Epithelial cell of esophagus (primary cell): ENCODE measurements at regions not wholly inside any gene's neighbourhood (a gene's known extent, or its start where the extent isn't known, plus 50 kb on each side); places are given as distances from the start of the nearest gene placed in this dataset.

Experiments
- DNase-seq: peaks from one replicate; pipeline ENCODE4 v3.0.0; 2010; ENCODE audit warnings: low read depth
- H3K4me3 ChIP-seq: 2 replicates; pipeline ENCODE4 v1.5.1; 2011; ENCODE audit warnings: mild to moderate bottlenecking, low read length, control low read depth
- CTCF ChIP-seq: IDR thresholded peaks from 2 replicates; pipeline ENCODE4 v1.5.1; 2011; ENCODE audit warnings: low read depth, mild to moderate bottlenecking, low read length, control low read depth, inconsistent platforms; ENCODE audit not compliant: insufficient read depth; ENCODE audit errors: missing control alignments

DNA sequence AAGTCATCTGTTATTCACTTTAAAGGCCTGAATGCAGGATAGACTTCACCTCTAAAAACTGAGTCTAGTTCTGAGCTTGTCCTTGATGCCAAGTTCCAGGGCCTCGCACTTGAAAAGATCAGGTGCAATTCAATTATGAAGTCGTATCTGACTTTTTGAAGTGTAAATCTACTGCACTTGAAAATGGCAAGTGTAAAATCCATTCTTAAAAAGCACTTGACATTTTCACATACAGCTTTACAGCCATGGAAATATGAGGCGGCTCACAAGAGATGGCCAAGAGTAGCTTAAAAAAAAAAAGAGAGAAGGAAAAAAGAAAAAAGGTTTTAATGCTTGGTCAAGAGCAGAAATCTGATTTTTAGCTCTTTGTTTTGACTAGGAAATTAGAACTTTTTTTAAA lies 172.5 kb downstream of the GXYLT1 start:
- TF ChIP-seq CTCF = no peak
- DNase-seq = no peak
- no peak overlapping the region for H3K4me3 ChIP-seq

GRCh38 chr12:41970744-41971143 lies 173.9 kb downstream of the GXYLT1 start:
- no peak for DNase-seq
- TF ChIP-seq CTCF = no peak
- H3K4me3 ChIP-seq = no peak overlapping the region

- no peak for DNase-seq
- H3K4me3 ChIP-seq = no peak overlapping the region
- no peak for TF ChIP-seq CTCF
Observed at GRCh38 chr12:41968599-41968998, 176.1 kb downstream of the GXYLT1 start.

GRCh38 chr12:41967668-41968500 lies 176.8 kb downstream of the GXYLT1 start:
- TF ChIP-seq CTCF = no peak
- DNase-seq = peak; percentile 8
- H3K4me3 ChIP-seq = no peak overlapping the region

DNA sequence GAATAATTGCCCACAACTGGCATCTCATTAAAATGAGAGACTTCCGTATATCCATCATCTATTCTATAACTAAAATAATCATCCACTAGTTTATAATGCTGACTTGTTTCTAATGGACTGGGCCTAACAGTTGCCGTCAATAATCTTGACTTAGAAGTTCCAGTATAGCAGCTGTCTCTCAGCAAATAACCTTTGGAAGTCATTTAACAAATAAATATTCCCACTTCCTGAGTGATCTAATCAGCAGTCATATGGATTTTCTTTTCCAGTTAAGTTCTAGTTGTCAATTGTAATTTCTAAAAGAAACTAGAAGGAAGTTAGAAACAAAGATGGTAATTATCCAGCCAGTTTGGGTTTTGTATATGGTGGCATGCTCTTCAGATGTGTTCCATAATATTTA lies 177.8 kb downstream of the GXYLT1 start:
- no peak overlapping the region for H3K4me3 ChIP-seq
- no peak for DNase-seq
- no peak for TF ChIP-seq CTCF

- DNase-seq = no peak
- no peak overlapping the region for H3K4me3 ChIP-seq
- TF ChIP-seq CTCF = no peak
Observed at GRCh38 chr12:41966001-41966400, 178.7 kb downstream of the GXYLT1 start.

- no peak overlapping the region for H3K4me3 ChIP-seq
- no peak for DNase-seq
- no peak for TF ChIP-seq CTCF
Observed at GRCh38 chr12:41963398-41963797, 181.3 kb downstream of the GXYLT1 start.
